Ishikawa (cell line): ENCODE measurements at regions not wholly inside any gene's neighbourhood (a gene's known extent, or its start where the extent isn't known, plus 50 kb on each side); places are given as distances from the start of the nearest gene placed in this dataset.

ENCODE experiments used
- CEBPB ChIP-seq: IDR thresholded peaks from 2 replicates; pipeline ENCODE4 v1.6.1; 2012
- CREB1 ChIP-seq: IDR thresholded peaks from 2 replicates; pipeline ENCODE4 v1.6.1; 2012; ENCODE audit warnings: low read depth
- EP300 ChIP-seq: IDR thresholded peaks from 2 replicates; pipeline ENCODE4 v1.6.1; 2012; ENCODE audit warnings: borderline replicate concordance
- FOXM1 ChIP-seq: IDR thresholded peaks from 2 replicates; pipeline ENCODE4 v1.6.1; 2012; ENCODE audit warnings: low read depth, borderline replicate concordance
- RAD21 ChIP-seq: IDR thresholded peaks from 2 replicates; pipeline ENCODE4 v1.6.1; 2012; ENCODE audit warnings: low read depth
- TAF1 ChIP-seq: IDR thresholded peaks from 2 replicates; pipeline ENCODE4 v1.6.1; 2012; ENCODE audit warnings: low read depth, mild to moderate bottlenecking
- TEAD4 ChIP-seq: IDR thresholded peaks from 2 replicates; pipeline ENCODE4 v1.6.1; 2012
- YY1 ChIP-seq: IDR thresholded peaks from 2 replicates; pipeline ENCODE4 v1.6.1; 2012; ENCODE audit warnings: low read depth
- ZBTB7A ChIP-seq: IDR thresholded peaks from 2 replicates; pipeline ENCODE4 v1.6.1; 2012; ENCODE audit warnings: low read depth
- TF ChIP-seq, protein P1 (sequence below): IDR thresholded peaks from 2 replicates; pipeline ENCODE4 v1.6.1; 2012
- TF ChIP-seq, protein P2 (sequence below): IDR thresholded peaks from 2 replicates; pipeline ENCODE4 v1.6.1; 2012
- TF ChIP-seq, protein P3 (sequence below): IDR thresholded peaks from 2 replicates; pipeline ENCODE4 v1.6.1; 2012; ENCODE audit warnings: low read depth, mild to moderate bottlenecking

DNA sequence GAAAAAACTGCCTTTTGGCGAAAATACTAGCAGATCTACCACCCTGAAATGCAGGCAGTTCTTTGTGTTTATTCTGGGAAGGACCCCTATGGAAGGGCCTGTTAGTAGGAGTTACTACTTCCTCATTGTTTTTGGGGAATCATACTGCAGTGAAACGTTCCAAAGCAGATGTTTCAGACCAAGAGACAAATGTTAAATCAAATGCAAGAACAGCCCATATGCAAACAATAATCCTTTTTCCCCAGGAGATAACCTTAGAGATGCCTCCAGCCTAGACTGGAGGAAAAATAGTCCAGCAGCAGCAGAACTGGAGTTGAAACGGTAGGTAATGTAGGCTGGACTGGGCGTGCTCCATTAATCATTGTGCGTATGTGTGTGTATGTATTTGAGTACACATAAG is 65.9 kb upstream of the VWDE start:
- no peak for TF ChIP-seq ZBTB7A
- no peak for TF ChIP-seq TAF1
- no peak for TF ChIP-seq EP300
- TF ChIP-seq, protein P1, sequence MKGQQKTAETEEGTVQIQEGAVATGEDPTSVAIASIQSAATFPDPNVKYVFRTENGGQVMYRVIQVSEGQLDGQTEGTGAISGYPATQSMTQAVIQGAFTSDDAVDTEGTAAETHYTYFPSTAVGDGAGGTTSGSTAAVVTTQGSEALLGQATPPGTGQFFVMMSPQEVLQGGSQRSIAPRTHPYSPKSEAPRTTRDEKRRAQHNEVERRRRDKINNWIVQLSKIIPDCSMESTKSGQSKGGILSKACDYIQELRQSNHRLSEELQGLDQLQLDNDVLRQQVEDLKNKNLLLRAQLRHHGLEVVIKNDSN = no peak
- no peak for TF ChIP-seq FOXM1
- TF ChIP-seq, protein P2, sequence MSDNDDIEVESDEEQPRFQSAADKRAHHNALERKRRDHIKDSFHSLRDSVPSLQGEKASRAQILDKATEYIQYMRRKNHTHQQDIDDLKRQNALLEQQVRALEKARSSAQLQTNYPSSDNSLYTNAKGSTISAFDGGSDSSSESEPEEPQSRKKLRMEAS = no peak
- no peak for TF ChIP-seq YY1
- TF ChIP-seq CEBPB = no peak
- TF ChIP-seq RAD21 = no peak
- TF ChIP-seq TEAD4 = no peak
- TF ChIP-seq, protein P3, sequence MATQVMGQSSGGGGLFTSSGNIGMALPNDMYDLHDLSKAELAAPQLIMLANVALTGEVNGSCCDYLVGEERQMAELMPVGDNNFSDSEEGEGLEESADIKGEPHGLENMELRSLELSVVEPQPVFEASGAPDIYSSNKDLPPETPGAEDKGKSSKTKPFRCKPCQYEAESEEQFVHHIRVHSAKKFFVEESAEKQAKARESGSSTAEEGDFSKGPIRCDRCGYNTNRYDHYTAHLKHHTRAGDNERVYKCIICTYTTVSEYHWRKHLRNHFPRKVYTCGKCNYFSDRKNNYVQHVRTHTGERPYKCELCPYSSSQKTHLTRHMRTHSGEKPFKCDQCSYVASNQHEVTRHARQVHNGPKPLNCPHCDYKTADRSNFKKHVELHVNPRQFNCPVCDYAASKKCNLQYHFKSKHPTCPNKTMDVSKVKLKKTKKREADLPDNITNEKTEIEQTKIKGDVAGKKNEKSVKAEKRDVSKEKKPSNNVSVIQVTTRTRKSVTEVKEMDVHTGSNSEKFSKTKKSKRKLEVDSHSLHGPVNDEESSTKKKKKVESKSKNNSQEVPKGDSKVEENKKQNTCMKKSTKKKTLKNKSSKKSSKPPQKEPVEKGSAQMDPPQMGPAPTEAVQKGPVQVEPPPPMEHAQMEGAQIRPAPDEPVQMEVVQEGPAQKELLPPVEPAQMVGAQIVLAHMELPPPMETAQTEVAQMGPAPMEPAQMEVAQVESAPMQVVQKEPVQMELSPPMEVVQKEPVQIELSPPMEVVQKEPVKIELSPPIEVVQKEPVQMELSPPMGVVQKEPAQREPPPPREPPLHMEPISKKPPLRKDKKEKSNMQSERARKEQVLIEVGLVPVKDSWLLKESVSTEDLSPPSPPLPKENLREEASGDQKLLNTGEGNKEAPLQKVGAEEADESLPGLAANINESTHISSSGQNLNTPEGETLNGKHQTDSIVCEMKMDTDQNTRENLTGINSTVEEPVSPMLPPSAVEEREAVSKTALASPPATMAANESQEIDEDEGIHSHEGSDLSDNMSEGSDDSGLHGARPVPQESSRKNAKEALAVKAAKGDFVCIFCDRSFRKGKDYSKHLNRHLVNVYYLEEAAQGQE = no peak
- no peak for TF ChIP-seq CREB1
